Endothelial cell of umbilical vein (primary cell): ENCODE measurements at regions not wholly inside any gene's neighbourhood (a gene's known extent, or its start where the extent isn't known, plus 50 kb on each side); places are given as distances from the start of the nearest gene placed in this dataset.

ENCODE experiments used
- BruUV-seq: library from RNA; stranded (reverse); fragments of 400-500 nt; replicated peaks from 2 replicates; lab custom pipeline; 2021; lab: Mats Ljungman, UMichigan
- CTCF ChIA-PET: fragments of 300-600, 350-600 bp; sonication (Branson Sonifier 250); formaldehyde crosslinking; loops from one replicate; lab custom pipeline; 2021; ENCODE audit warnings: antibody characterized with exemption, inconsistent platforms; lab: Charles Lee
- POLR2A ChIA-PET: fragments of 300-600, 350-600 bp; sonication (Branson Sonifier 250); formaldehyde crosslinking; loops from one replicate; lab custom pipeline; 2021; ENCODE audit warnings: antibody characterized with exemption, inconsistent platforms; lab: Charles Lee
- DNase-seq: peaks from one replicate; pipeline ENCODE4 v3.0.0-alpha.2; 2011; ENCODE audit warnings: low read depth, low spot score
- FAIRE-seq: peaks from 2 replicates; lab custom pipeline; 2011; peaks lifted over from hg19 to GRCh38; lab: Jason Lieb, UNC
- H2AFZ ChIP-seq: 2 replicates; pipeline ENCODE4 v1.6.0; 2012; ENCODE audit warnings: low read depth, low read length, control low read depth, inconsistent platforms
- H3K27ac ChIP-seq: 2 replicates; pipeline ENCODE4 v1.5.1; 2011; ENCODE audit warnings: low read depth, mild to moderate bottlenecking, control low read depth, low read length, moderate library complexity; ENCODE audit not compliant: insufficient read depth
- H3K27me3 ChIP-seq, 2 experiments: 2 replicates each; pipeline versions ENCODE4 v1.6.0 to v1.6.1; 2011; ENCODE audit warnings: low read length in 2 of 2, mixed read lengths in 1 of 2; ENCODE audit not compliant: control insufficient read depth in 2 of 2, insufficient read depth in 2 of 2
- H3K36me3 ChIP-seq, 2 experiments: 2 replicates in 1 of 2; 3 replicates in 1 of 2; pipeline ENCODE4 v1.5.1; 2011; ENCODE audit warnings: low read length in 2 of 2, mild to moderate bottlenecking in 1 of 2, moderate library complexity in 1 of 2; ENCODE audit not compliant: control insufficient read depth in 2 of 2, insufficient read depth in 2 of 2; ENCODE audit errors: extremely low read depth in 1 of 2
- H3K4me1 ChIP-seq: 3 replicates; pipeline ENCODE4 v1.5.1; 2011; ENCODE audit warnings: mild to moderate bottlenecking, low read length; ENCODE audit not compliant: control insufficient read depth, insufficient read depth; ENCODE audit errors: extremely low read depth
- H3K4me2 ChIP-seq: 2 replicates; pipeline ENCODE4 v1.6.1; 2011; ENCODE audit warnings: low read length, control low read depth, mixed read lengths; ENCODE audit not compliant: insufficient read depth
- H3K4me3 ChIP-seq, 3 experiments: fragments of 200-600 bp in 1 of 3; sonication (generic), shearing (Covaris generic) in 1 of 3; replicated peaks in 1 of 3; 2 replicates each; pipeline ENCODE4 v1.5.1; 2011 to 2016; ENCODE audit warnings: control low read depth in 3 of 3, low read length in 3 of 3, mild to moderate bottlenecking in 2 of 3, inconsistent platforms in 1 of 3, low read depth in 1 of 3, moderate library complexity in 1 of 3; ENCODE audit not compliant: insufficient read depth in 1 of 3
- H3K79me2 ChIP-seq: 2 replicates; pipeline ENCODE4 v1.6.0; 2012; ENCODE audit warnings: low read length, inconsistent platforms; ENCODE audit not compliant: control insufficient read depth, insufficient read depth
- H3K9ac ChIP-seq: replicated peaks from 2 replicates; pipeline ENCODE3; 2011; ENCODE audit warnings: low read length, control low read depth; ENCODE audit not compliant: insufficient read depth; ENCODE audit errors: extremely low read depth
- H3K9me1 ChIP-seq: replicated peaks from 3 replicates; pipeline ENCODE4 v1.6.0; 2011; ENCODE audit warnings: mild to moderate bottlenecking, low read length; ENCODE audit not compliant: control insufficient read depth, insufficient read depth; ENCODE audit errors: extremely low read depth
- H3K9me3 ChIP-seq: replicated peaks from 2 replicates; pipeline ENCODE4 v1.5.1; 2012; ENCODE audit warnings: low read length, inconsistent platforms; ENCODE audit not compliant: control insufficient read depth, insufficient read depth
- H4K20me1 ChIP-seq: replicated peaks from 2 replicates; pipeline ENCODE3; 2011; ENCODE audit warnings: mild to moderate bottlenecking, low read length; ENCODE audit not compliant: control insufficient read depth, insufficient read depth; ENCODE audit errors: extremely low read depth
- EZH2 ChIP-seq: IDR thresholded peaks from 2 replicates; pipeline ENCODE4 v1.6.1; 2012; ENCODE audit warnings: borderline replicate concordance, low read depth, mild to moderate bottlenecking, moderate library complexity, low read length, inconsistent platforms; ENCODE audit not compliant: severe bottlenecking
- FOS ChIP-seq: IDR thresholded peaks from 2 replicates; pipeline ENCODE4 v1.6.1; 2011; ENCODE audit warnings: mild to moderate bottlenecking, low read length, moderate library complexity, borderline replicate concordance; ENCODE audit not compliant: insufficient read depth
- GATA2 ChIP-seq: IDR thresholded peaks from 2 replicates; pipeline ENCODE4 v1.7.0; 2011; ENCODE audit warnings: low read depth, mild to moderate bottlenecking, moderate library complexity, mixed read lengths, low read length; ENCODE audit not compliant: insufficient read length, insufficient read depth
- JUN ChIP-seq: IDR thresholded peaks from 2 replicates; pipeline ENCODE4 v1.6.1; 2011; ENCODE audit warnings: borderline replicate concordance, low read depth; ENCODE audit not compliant: insufficient read length, insufficient read depth
- MYC ChIP-seq: IDR thresholded peaks from one replicate; pipeline ENCODE4 v1.6.1; 2011; ENCODE audit warnings: mild to moderate bottlenecking, low read depth, low read length
- POLR2A ChIP-seq: IDR thresholded peaks from 2 replicates; pipeline ENCODE4 v1.6.1; 2012; ENCODE audit warnings: low read depth, mild to moderate bottlenecking, control low read depth, low read length
- POLR2AphosphoS5 ChIP-seq: IDR thresholded peaks from 2 replicates; pipeline ENCODE4 v1.6.1; 2012; ENCODE audit warnings: low read depth, mild to moderate bottlenecking, control low read depth, low read length, moderate library complexity; ENCODE audit not compliant: insufficient read depth
- dilution Hi-C: fragments of 300-500 bp; cut with MboI; formaldehyde crosslinking; loops from one replicate; pipeline ENCODE4 v1.15.0; 2019; ENCODE audit warnings: low sequenced_read_pairs; ENCODE audit not compliant: extremely low pct_ligation_motif_present
- intact Hi-C: fragments of 100-400 bp; cut with micrococcal nuclease; formaldehyde crosslinking; loops from one replicate; pipeline ENCODE4 v1.10.0; 2022
- TF ChIP-seq, protein P1 (sequence below): IDR thresholded peaks from 2 replicates; pipeline ENCODE4 v1.6.1; 2011; ENCODE audit not compliant: insufficient read depth, insufficient read length
- TF ChIP-seq, protein P2 (sequence below), 2 donors: IDR thresholded peaks; 1 replicate in 1 of 2; 2 replicates in 1 of 2; pipeline ENCODE4 v1.5.1; 2011; ENCODE audit warnings: low read length in 2 of 2, mild to moderate bottlenecking in 2 of 2, moderate library complexity in 2 of 2, control low read depth in 1 of 2, inconsistent platforms in 1 of 2, low read depth in 1 of 2; ENCODE audit not compliant: insufficient read depth in 1 of 2; ENCODE audit errors: extremely low read depth in 1 of 2

DNA sequence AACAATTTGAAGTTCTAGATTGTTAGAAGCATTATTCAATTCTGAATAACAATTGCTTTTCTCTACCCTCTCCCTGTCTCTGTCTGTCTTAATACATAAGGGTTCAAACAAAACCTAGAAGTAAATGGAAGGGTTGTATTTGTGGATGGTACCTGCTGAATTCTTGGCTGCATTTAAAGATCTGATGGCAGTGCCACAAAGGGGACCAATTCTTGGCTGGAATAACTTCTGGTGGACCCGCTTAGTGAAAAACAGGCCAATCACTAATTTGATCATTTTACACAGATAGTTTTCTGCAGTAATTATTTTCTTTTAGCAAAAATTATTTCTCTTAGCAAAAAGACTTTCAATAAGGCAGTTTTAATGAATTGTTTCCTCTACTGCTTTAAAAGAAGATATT, 353.5 kb downstream of the MYCN start:
- Histone ChIP-seq H3K9me1 (no peaks in the 10 kb centered on the region), H3K9me3 (no peaks in the 10 kb centered on the region), H3K4me3 (no peak overlapping the region), H3K4me1 (no peaks in the 10 kb centered on the region), H3K79me2 (no peaks in the 10 kb centered on the region), H3K9ac (no peak overlapping the region), H3K36me3 (no peaks in the 10 kb centered on the region), H3K27me3 (no peaks in the 10 kb centered on the region), H3K27ac (no peak overlapping the region), H4K20me1 (no peaks in the 10 kb centered on the region), H3K4me2 (no peak overlapping the region), H2AFZ (no peak overlapping the region)
- dilution Hi-C loops (no loop called here), intact Hi-C loops (no loop called here)
- CTCF ChIA-PET, result no interaction called here
- POLR2A ChIA-PET, result no interaction called here
- DNase-seq (no peak), FAIRE-seq (no peak)
- TF ChIP-seq GATA2 (no peak), POLR2AphosphoS5 (no peak), MYC (no peak), POLR2A (no peak), EZH2 (no peak), FOS (no peak), JUN (no peak)
- TF ChIP-seq, protein P1, sequence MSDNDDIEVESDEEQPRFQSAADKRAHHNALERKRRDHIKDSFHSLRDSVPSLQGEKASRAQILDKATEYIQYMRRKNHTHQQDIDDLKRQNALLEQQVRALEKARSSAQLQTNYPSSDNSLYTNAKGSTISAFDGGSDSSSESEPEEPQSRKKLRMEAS, result no peak
- TF ChIP-seq, protein P2, sequence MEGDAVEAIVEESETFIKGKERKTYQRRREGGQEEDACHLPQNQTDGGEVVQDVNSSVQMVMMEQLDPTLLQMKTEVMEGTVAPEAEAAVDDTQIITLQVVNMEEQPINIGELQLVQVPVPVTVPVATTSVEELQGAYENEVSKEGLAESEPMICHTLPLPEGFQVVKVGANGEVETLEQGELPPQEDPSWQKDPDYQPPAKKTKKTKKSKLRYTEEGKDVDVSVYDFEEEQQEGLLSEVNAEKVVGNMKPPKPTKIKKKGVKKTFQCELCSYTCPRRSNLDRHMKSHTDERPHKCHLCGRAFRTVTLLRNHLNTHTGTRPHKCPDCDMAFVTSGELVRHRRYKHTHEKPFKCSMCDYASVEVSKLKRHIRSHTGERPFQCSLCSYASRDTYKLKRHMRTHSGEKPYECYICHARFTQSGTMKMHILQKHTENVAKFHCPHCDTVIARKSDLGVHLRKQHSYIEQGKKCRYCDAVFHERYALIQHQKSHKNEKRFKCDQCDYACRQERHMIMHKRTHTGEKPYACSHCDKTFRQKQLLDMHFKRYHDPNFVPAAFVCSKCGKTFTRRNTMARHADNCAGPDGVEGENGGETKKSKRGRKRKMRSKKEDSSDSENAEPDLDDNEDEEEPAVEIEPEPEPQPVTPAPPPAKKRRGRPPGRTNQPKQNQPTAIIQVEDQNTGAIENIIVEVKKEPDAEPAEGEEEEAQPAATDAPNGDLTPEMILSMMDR (IDR thresholded peaks at IDR 0.05; ENCODE audit: extremely low read depth in 1 of 2, insufficient read depth in 1 of 2, low read depth in 1 of 2, low read length in 2 of 2), result no peak
- BruUV-seq, result no TSS peak
